HG03039 (cell line): ENCODE measurements at regions not wholly inside any gene's neighbourhood (a gene's known extent, or its start where the extent isn't known, plus 50 kb on each side); places are given as distances from the start of the nearest gene placed in this dataset.

Source experiments
- ATAC-seq: cut with Tn5 transposase; IDR thresholded peaks from one replicate; pipeline ENCODE4 v1.9.1; 2021; ENCODE audit warnings: mild to moderate bottlenecking, moderate library complexity; ENCODE audit not compliant: unreplicated experiment

DNA sequence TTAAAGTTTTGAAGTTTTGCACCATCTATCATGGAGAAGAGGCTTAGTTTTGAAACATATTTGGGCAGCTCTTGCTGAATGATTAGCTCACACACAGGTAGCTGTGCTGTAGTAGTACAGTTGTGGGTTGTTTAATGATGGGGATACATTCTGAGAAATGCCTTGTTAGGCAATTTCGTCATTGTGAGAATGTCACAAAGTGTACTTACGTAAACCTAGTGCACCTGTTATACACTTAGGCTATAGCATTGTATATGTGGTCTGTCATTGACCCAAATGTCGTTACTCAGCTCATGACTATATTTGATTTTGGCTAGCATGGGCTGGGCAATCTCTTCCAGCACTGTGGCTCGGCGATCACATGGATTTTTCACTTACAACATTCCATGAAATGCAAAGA is 247.2 kb upstream of the IGFBP3 start:
- no peak for ATAC-seq

GRCh38 chr7:46165276-46165675 is 244.2 kb upstream of the IGFBP3 start:
- no peak for ATAC-seq

DNA sequence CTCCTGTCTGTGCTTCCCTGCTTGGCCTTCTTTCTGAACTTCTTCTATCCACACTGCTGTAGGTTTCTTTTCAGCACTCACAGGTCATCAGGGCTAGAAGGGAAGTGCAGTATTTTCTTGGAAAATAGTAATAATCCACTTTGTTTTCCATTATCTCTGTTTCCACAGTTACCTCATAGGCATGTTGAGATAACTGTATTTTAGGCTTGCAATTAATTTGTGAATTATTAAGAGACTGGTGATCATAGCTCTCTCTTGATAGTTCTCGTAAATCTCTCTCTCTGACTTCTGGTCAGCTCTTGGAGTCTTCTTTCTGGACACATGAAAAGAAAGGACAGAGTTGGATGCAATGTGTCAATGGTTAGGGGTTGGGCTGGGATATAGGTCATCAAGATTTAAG is 243.6 kb upstream of the IGFBP3 start:
- no peak for ATAC-seq

GRCh38 chr7:46163246-46163645 is 242.2 kb upstream of the IGFBP3 start:
- ATAC-seq = no peak

DNA sequence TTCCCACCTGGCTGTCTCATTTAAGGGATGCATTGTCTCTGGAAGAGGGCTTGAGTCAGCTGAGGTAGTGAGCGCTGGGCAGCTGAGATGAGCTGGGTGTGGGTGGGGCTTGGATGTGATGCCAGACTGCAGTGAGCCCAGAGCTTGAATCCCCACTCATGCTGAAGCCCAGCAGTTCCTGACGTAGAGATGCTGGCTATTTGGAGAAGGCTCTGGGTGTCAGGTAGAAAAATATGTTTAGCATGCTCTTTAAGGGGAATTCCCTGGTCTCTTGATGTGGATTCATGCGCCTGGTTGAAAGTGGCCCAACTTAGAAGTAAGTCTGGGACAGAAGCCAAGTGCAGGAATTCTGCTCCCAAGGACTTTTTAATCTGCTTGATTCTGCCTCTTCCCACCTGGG is 241.5 kb upstream of the IGFBP3 start:
- ATAC-seq = no peak

GRCh38 chr7:46160861-46161260 is 239.8 kb upstream of the IGFBP3 start:
- no peak for ATAC-seq

DNA sequence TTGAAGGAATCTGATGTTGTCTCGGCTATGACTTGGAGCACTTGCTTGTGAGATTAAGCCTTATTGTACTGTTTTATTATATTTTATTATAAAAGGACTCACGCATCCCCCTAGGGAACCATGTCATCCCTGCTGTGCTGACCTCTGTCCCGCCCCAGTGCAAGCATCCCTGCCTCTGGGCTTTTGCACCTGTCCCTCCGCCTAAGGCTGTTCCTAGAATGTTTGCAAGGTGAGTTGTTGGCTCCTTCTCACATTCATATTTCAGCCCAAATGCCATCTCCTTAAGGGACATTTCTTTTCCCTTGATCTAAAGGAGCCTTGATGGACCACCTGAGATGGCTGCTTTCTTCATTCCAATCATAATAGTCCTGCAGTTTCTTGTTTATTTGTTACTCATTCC is 236.9 kb upstream of the IGFBP3 start:
- ATAC-seq = no peak

DNA sequence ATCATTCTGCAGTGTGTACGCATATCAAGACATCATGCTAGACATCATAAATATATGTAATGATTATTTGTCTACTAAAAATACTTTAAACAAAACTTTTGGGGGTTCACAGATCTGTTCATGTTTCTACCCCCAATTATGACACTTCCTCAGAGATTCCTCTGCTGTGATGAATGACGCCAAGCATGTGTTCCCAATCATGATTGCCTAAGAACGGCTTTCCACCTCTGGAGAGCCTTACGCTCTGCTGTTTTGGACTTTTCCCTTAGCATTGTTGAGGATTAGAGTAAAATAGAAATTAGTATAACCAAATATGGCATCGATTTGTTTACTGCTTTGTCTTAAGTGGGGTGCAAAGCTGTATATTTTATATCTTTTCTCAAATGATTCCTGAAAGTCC is 236.3 kb upstream of the IGFBP3 start:
- no peak for ATAC-seq

GRCh38 chr7:46156853-46157252 is 235.8 kb upstream of the IGFBP3 start:
- ATAC-seq = no peak

GRCh38 chr7:46156086-46156485 is 235.0 kb upstream of the IGFBP3 start:
- ATAC-seq = no peak

GRCh38 chr7:46155367-46155766 is 234.3 kb upstream of the IGFBP3 start:
- ATAC-seq = no peak

DNA sequence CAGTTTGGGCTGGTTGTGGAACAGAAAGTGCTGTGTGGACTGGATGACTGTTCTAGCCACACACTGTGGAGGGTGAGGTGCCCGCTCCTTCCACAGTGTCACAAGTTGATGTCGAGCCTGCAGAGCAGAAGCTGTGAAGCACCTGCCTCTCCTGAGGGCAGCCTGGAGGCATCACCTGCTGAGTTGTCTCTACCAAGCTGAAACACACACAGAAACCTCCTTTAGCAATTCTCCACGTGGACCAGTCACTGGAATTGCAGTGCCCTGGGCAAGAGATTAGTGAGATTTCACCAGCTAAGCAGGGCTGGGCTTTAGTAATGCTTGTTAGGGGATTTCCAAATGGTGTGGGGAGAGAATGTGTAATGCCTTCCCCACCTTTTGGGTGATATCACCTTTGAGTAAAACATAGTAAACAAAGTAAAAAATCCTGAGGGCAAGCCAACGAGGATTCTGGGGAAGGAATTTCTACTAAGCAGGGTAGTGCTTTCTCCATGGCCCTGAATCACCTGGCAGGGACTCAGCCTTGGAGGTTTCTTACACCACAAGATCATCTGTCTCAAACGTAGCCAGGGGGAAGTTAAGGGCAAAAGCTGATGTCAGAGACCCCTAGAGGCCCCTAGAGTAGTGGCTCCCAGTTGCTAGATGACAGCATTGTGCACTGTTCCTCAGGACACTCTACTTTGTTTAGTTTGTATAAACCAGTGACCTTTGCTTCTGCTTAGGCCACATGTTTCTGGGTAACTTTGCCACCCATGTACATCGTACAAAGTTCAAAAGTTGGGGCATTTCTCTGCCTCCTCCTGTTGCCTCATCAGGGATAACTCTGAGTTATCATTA is 233.1 kb upstream of the IGFBP3 start:
- peak; percentile 47 for ATAC-seq

DNA sequence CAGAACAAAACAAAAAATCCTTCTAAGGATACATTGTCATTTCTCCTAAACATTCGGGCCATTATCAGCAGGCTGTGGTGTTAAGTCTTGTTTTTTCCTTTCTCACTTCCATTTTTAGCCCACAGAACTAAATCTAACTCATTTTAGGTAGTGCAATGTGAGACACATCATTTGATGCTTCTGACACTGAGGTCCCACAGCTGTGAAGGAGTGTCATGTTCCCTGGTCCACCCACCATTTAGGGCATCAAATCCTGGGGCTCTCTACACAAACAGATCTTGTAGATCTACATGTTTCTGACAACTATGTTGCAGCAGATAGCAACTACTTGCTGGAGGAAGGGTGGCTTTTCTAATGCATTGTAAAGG is 232.5 kb upstream of the IGFBP3 start:
- no peak for ATAC-seq

DNA sequence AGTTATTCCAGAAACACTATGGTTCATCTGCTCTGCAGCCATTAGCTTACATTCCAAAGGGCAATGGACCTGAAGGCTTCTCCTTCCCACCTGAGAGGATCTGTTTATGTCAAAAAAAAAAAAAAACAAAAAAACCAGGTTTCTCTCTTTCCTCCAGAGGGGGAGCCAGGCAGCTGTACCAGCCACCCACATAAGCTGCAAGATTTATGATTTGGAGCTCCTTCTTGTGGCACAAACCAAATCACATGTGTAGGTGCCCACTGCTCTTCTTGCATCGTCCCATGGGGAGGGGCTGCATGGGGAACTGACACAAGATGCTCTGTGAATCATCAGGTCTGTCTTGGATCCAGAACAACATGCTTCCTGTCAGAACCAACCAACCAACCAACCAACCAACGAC is 231.6 kb upstream of the IGFBP3 start:
- no peak for ATAC-seq

DNA sequence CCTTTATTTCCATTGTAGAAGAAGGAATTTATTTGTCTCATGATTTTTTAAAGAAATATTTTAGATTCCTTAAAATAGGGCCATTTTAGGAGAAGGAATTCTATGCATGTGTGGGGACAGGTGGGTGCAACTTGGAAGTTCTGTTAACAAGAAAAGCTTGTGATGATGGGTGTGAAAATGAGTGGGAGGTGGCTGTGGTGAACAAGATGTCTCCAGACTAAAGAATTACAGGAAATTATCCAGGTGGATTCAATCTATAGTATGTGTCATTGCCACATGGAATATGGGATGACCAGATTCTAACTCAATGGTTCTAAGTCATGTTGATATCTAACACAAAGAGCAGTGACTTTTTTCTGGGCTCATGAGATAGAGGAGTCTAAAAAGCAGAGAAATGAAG is 229.6 kb upstream of the IGFBP3 start:
- ATAC-seq = no peak

DNA sequence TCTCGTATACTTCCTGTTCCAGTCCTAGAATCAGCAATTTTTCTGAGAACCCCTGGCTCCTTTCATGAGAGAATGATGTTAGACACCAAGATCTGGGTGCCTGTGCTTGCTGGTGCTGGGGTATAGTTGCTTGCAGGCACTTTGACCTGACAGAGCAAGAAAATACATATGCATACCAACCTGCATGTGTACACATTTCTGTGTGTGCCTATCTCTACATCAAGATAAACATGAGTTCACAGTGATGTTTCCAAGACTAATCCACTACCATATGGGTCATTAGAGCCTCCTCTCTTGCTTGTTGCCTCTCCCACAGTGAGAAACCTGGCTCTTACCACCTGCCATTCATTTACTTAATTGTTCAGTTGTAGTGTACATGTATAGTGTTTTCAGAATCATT is 229.1 kb upstream of the IGFBP3 start:
- no peak for ATAC-seq

- ATAC-seq = no peak
Observed at GRCh38 chr7:46147871-46148270, 226.8 kb upstream of the IGFBP3 start.

DNA sequence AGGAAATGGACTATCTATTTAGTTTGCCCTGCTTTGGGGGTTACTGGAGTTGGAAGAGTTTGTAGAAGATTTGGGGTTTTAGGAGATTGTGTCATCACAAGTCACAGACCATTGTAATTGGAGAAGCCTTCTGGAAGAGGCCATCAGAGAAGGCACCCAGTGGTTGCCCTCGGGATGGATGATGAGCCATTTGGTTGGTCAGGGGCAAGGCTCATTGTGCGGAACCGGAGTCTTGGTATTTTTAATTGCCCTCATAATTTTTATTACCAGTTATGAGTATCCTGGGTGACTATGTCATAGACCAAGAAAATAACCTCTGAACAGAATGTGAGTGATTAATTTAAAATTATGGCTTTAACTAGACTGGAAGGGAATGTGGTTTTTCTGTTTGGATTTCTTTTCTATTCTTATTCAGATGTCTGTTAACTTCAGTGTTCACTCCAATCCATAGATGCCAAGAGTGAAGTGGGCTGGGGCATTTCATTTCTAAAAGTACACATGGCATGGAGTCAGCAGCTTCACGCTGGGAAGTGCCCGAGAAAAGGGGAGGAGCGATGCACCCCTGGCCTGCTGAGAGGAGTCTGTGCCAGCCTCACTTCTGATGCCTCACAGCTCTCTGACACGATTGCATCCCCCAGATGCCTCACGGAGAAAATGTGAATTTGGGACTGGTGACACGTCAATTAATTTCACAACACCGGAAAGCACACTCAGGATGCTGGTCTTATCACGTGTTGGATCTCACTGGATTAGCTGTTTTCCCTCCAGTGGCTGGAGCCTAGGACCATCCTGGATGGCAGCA is 225.6 kb upstream of the IGFBP3 start:
- no peak for ATAC-seq

DNA sequence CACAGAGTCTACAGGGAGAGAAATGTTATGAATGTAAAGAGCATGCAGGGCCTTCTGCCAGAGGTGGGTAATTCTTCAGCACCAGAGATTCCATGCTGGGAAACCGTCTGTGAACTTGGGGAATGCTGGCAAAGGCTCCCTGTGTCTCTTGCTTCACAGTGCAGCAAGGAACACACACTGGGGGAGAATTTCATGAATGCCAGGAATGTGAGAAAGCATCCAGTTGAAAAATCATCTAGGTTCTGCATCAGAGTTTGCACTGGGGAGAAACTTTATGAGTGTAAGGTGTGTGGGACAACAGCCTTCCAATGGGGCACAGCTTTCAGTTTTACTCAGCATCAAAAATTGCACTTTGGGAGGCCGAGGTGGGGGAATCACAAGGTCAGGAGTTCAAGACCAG is 224.3 kb upstream of the IGFBP3 start:
- no peak for ATAC-seq

- ATAC-seq = no peak
Observed at GRCh38 chr7:46143949-46144917, 223.2 kb upstream of the IGFBP3 start.

- ATAC-seq = no peak
Observed at GRCh38 chr7:46143421-46143820, 222.3 kb upstream of the IGFBP3 start.
